ENCODE measurements at regions not wholly inside any gene's neighbourhood (a gene's known extent, or its start where the extent isn't known, plus 50 kb on each side); places are given as distances from the start of the nearest gene placed in this dataset.
"Not testable (repeated sequence)": the region's sequence is repeated elsewhere in the genome, so short reads cannot be mapped to it uniquely, and the experiment has no call there.

- Histone ChIP-seq H3K4ac (ENCODE audit: low read depth, low read length) (no peak overlapping the region), H3K79me1 (ENCODE audit: low read length) (no peaks in the 10 kb centered on the region), H3K4me2 (ENCODE audit: low read length) (no peak overlapping the region), H2BK120ac (ENCODE audit: low read depth, low read length) (no peak overlapping the region), H3K36me3 (ENCODE audit: control insufficient read depth, insufficient read depth, low read length) (no peaks in the 10 kb centered on the region), H3K79me2 (ENCODE audit: control insufficient read depth, insufficient read depth, low read length) (no peaks in the 10 kb centered on the region), H3K27ac (ENCODE audit: low read depth, low read length) (no peak overlapping the region), H4K8ac (ENCODE audit: low read depth, low read length) (no peak overlapping the region), H3K4me1 (ENCODE audit: control insufficient read depth, low read depth, low read length) (no peaks in the 10 kb centered on the region), H4K5ac (ENCODE audit: low read length) (no peak overlapping the region), H3K27me3 (ENCODE audit: insufficient read depth, low read length, poor library complexity) (no peaks in the 10 kb centered on the region), H2AK5ac (ENCODE audit: low read length) (no peak overlapping the region), H3K9ac (ENCODE audit: low read length) (no peak overlapping the region), H3K4me3 (ENCODE audit: low read length) (no peak overlapping the region), H2BK15ac (replicated peaks; ENCODE audit: low read depth) (no peak overlapping the region), H2BK5ac (ENCODE audit: low read length) (no peak overlapping the region), H3K23ac (ENCODE audit: low read length) (no peak overlapping the region), H3K56ac (ENCODE audit: low read length) (no peak overlapping the region), H3K18ac (ENCODE audit: low read length) (no peak overlapping the region)
- no peak for DNase-seq
- WGBS (ENCODE audit: extremely low coverage, insufficient coverage, low lambda C conversion rate) = no CpG with 5 or more reads among the region's 10 CpGs
Measured at GRCh38 chr17:31798205-31798724, 60.8 kb downstream of the COPRS start.

- H4K8ac ChIP-seq (ENCODE audit: low read depth, low read length); H3K79me1 ChIP-seq (ENCODE audit: low read length); H3K27me3 ChIP-seq (ENCODE audit: insufficient read depth, low read length, poor library complexity); H3K23ac ChIP-seq (ENCODE audit: low read length); DNase-seq; H3K4ac ChIP-seq (ENCODE audit: low read depth, low read length); H2BK15ac ChIP-seq (replicated peaks; ENCODE audit: low read depth); H3K79me2 ChIP-seq (ENCODE audit: control insufficient read depth, insufficient read depth, low read length); H3K56ac ChIP-seq (ENCODE audit: low read length); H3K27ac ChIP-seq (ENCODE audit: low read depth, low read length); H3K18ac ChIP-seq (ENCODE audit: low read length); H2BK5ac ChIP-seq (ENCODE audit: low read length); H3K4me1 ChIP-seq (ENCODE audit: control insufficient read depth, low read depth, low read length); H3K9ac ChIP-seq (ENCODE audit: low read length); H3K4me2 ChIP-seq (ENCODE audit: low read length); H3K36me3 ChIP-seq (ENCODE audit: control insufficient read depth, insufficient read depth, low read length); H2BK120ac ChIP-seq (ENCODE audit: low read depth, low read length); H4K5ac ChIP-seq (ENCODE audit: low read length); H3K4me3 ChIP-seq (ENCODE audit: low read length); H2AK5ac ChIP-seq (ENCODE audit: low read length): not testable (repeated sequence)
- no CpG with 5 or more reads among the region's 7 CpGs for WGBS (ENCODE audit: extremely low coverage, insufficient coverage, low lambda C conversion rate)
Measured at GRCh38 chr17:31795941-31796340, 63.1 kb downstream of the COPRS start.

DNA sequence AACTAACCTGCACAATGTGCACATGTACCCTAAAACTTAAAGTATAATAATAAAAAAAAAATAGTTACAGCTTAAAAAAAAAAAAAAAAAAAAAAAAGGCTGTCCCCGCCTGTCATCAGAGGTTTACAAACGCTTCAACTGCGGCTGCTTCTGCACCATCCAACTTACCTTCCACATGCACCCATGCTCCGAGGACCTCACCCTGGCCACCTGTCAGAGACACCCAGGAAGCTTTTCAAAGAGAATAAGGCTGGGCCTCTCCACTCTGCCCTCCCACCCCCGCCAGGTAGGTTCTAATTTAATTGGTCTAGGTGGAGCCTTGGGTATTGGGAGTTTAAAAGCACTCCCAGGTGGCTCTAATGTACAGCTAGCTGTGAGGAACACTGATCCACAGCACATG lies 64.9 kb downstream of the COPRS start:
- no peak overlapping the region for H4K5ac ChIP-seq (ENCODE audit: low read length)
- no peak for DNase-seq
- H3K79me2 ChIP-seq (ENCODE audit: control insufficient read depth, insufficient read depth, low read length) = no peaks in the 10 kb centered on the region
- H3K23ac ChIP-seq (ENCODE audit: low read length) = no peak overlapping the region
- H3K36me3 ChIP-seq (ENCODE audit: control insufficient read depth, insufficient read depth, low read length) = no peaks in the 10 kb centered on the region
- no peak overlapping the region for H3K56ac ChIP-seq (ENCODE audit: low read length)
- no peak overlapping the region for H3K4me3 ChIP-seq (ENCODE audit: low read length)
- H2BK5ac ChIP-seq (ENCODE audit: low read length) = no peak overlapping the region
- H3K4me1 ChIP-seq (ENCODE audit: control insufficient read depth, low read depth, low read length) = no peaks in the 10 kb centered on the region
- H3K18ac ChIP-seq (ENCODE audit: low read length) = no peak overlapping the region
- no peak overlapping the region for H2BK120ac ChIP-seq (ENCODE audit: low read depth, low read length)
- H3K79me1 ChIP-seq (ENCODE audit: low read length) = no peaks in the 10 kb centered on the region
- no peak overlapping the region for H3K9ac ChIP-seq (ENCODE audit: low read length)
- WGBS (ENCODE audit: extremely low coverage, insufficient coverage, low lambda C conversion rate) = no CpG with 5 or more reads among the region's 5 CpGs
- H2AK5ac ChIP-seq (ENCODE audit: low read length) = no peak overlapping the region
- H3K27ac ChIP-seq (ENCODE audit: low read depth, low read length) = no peak overlapping the region
- H3K27me3 ChIP-seq (ENCODE audit: insufficient read depth, low read length, poor library complexity) = no peaks in the 10 kb centered on the region
- no peak overlapping the region for H2BK15ac ChIP-seq (replicated peaks; ENCODE audit: low read depth)
- H4K8ac ChIP-seq (ENCODE audit: low read depth, low read length) = no peak overlapping the region
- no peak overlapping the region for H3K4me2 ChIP-seq (ENCODE audit: low read length)
- no peak overlapping the region for H3K4ac ChIP-seq (ENCODE audit: low read depth, low read length)

DNA sequence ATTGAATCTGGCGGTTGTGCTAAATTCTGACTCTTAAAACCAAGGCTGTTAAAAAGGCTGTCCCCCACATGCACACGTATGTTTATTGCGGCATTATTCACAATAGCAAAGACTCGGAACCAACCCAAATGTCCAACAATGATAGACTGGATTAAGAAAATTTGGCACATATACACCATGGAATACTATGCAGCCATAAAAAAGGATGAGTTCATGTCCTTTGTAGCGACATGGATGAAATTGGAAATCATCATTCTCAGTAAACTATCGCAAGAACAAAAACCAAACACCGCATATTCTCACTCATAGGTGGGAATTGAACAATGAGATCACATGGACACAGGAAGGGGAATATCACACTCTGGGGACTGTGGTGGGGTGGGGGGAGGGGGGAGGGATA lies 65.4 kb downstream of the COPRS start:
- not testable (repeated sequence) for H2BK120ac ChIP-seq (ENCODE audit: low read depth, low read length)

DNA sequence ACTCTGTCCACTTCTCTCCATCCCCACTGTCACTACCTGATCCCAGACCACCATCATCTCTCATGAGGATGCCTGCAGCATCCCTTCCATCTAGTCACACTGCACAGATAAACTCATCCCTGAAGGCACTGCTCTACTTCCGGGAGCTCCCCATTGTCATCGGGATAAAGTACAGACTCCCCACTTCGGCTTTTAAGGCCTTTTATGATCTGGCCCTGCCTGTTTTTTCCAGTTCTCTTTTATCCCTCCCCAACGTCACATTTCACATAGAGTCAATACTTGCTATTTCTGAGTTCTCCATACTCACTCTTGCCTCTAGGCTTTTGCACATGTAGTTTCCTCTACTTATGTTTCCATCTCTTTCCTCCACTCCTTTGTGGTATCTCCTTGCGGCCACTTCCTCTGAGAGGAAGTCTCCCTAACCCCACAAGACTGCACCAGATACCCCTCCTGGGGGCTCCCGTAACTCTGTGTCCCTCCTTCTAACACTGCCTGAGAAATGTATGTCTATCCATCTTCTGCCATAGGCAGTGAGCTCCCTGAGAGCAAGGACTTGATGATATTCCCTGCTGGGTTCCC lies 66.9 kb downstream of the COPRS start:
- no peak overlapping the region for H3K9ac ChIP-seq (ENCODE audit: low read length)
- H3K36me3 ChIP-seq (ENCODE audit: control insufficient read depth, insufficient read depth, low read length) = no peaks in the 10 kb centered on the region
- H3K79me1 ChIP-seq (ENCODE audit: low read length) = no peaks in the 10 kb centered on the region
- H3K18ac ChIP-seq (ENCODE audit: low read length) = no peak overlapping the region
- no peak overlapping the region for H3K23ac ChIP-seq (ENCODE audit: low read length)
- H3K56ac ChIP-seq (ENCODE audit: low read length) = no peak overlapping the region
- no peaks in the 10 kb centered on the region for H3K4me1 ChIP-seq (ENCODE audit: control insufficient read depth, low read depth, low read length)
- DNase-seq = no peak
- no peak overlapping the region for H4K5ac ChIP-seq (ENCODE audit: low read length)
- H2BK15ac ChIP-seq (replicated peaks; ENCODE audit: low read depth) = no peak overlapping the region
- H2BK120ac ChIP-seq (ENCODE audit: low read depth, low read length) = no peak overlapping the region
- H3K4ac ChIP-seq (ENCODE audit: low read depth, low read length) = no peak overlapping the region
- H2BK5ac ChIP-seq (ENCODE audit: low read length) = no peak overlapping the region
- no peak overlapping the region for H3K27ac ChIP-seq (ENCODE audit: low read depth, low read length)
- H3K4me3 ChIP-seq (ENCODE audit: low read length) = no peak overlapping the region
- no peak overlapping the region for H4K8ac ChIP-seq (ENCODE audit: low read depth, low read length)
- H3K79me2 ChIP-seq (ENCODE audit: control insufficient read depth, insufficient read depth, low read length) = no peaks in the 10 kb centered on the region
- H3K4me2 ChIP-seq (ENCODE audit: low read length) = no peak overlapping the region
- no peaks in the 10 kb centered on the region for H3K27me3 ChIP-seq (ENCODE audit: insufficient read depth, low read length, poor library complexity)
- H2AK5ac ChIP-seq (ENCODE audit: low read length) = no peak overlapping the region
- no CpG with 5 or more reads among the region's 6 CpGs for WGBS (ENCODE audit: extremely low coverage, insufficient coverage, low lambda C conversion rate)

More for the DNA sequence above, 65.4 kb downstream of the COPRS start:
- not testable (repeated sequence) for DNase-seq; H3K27me3 ChIP-seq (ENCODE audit: insufficient read depth, low read length, poor library complexity); H3K18ac ChIP-seq (ENCODE audit: low read length); H3K4ac ChIP-seq (ENCODE audit: low read depth, low read length); H3K36me3 ChIP-seq (ENCODE audit: control insufficient read depth, insufficient read depth, low read length); H3K4me3 ChIP-seq (ENCODE audit: low read length); H2BK5ac ChIP-seq (ENCODE audit: low read length); H4K5ac ChIP-seq (ENCODE audit: low read length); H3K4me2 ChIP-seq (ENCODE audit: low read length); H4K8ac ChIP-seq (ENCODE audit: low read depth, low read length); H2BK15ac ChIP-seq (replicated peaks; ENCODE audit: low read depth); H3K79me1 ChIP-seq (ENCODE audit: low read length); H3K4me1 ChIP-seq (ENCODE audit: control insufficient read depth, low read depth, low read length); H2AK5ac ChIP-seq (ENCODE audit: low read length); H3K9ac ChIP-seq (ENCODE audit: low read length); H3K79me2 ChIP-seq (ENCODE audit: control insufficient read depth, insufficient read depth, low read length); H3K23ac ChIP-seq (ENCODE audit: low read length); H3K27ac ChIP-seq (ENCODE audit: low read depth, low read length); H3K56ac ChIP-seq (ENCODE audit: low read length)
- no CpG with 5 or more reads among the region's 7 CpGs for WGBS (ENCODE audit: extremely low coverage, insufficient coverage, low lambda C conversion rate)

All from mesendoderm (in vitro differentiated cells).